ENCODE measurements at regions not wholly inside any gene's neighbourhood (a gene's known extent, or its start where the extent isn't known, plus 50 kb on each side); places are given as distances from the start of the nearest gene placed in this dataset.
"Not testable (repeated sequence)": the region's sequence is repeated elsewhere in the genome, so short reads cannot be mapped to it uniquely, and the experiment has no call there.

DNA sequence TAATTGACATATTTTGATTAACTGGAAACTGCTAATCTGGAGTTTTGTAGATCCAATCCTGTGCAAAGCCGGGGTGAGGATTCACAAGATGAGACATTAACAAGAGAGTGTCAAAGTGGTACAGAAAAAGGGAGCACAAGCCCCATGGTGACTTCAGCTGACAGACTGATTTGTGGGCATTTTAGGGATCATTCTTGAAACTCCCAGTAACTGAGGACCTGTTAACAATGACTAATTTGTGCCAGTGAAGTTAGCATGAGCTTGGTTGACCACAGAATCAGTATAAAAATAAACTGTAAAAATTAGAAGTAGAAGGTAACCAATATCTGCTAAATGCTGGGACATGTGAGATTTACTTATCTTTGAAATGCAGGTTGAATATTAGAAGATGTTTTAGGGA lies 1578.3 kb downstream of the EFNA5 start:
- Histone ChIP-seq H3K4me2 (no peak overlapping the region), H3K27me3 (no peaks in the 10 kb centered on the region), H4K20me1 (no peaks in the 10 kb centered on the region), H3K27ac (no peak overlapping the region), H3K4me3 (no peak overlapping the region), H3K36me3 (no peaks in the 10 kb centered on the region), H3K9me3 (replicated peaks in 1 of 11) (no peaks in the 10 kb centered on the region), H3K4me1 (no peaks in the 10 kb centered on the region), H3K9ac (no peak overlapping the region)
- TF ChIP-seq Cebpa-rat (IDR thresholded peaks at IDR 0.05), result no peak

GRCh38 chr5:106089073-106089472 lies 1581.7 kb downstream of the EFNA5 start:
- Histone ChIP-seq H3K9me3 (replicated peaks in 1 of 11) (no peaks in the 10 kb centered on the region), H3K4me1 (no peaks in the 10 kb centered on the region), H3K4me3 (no peak overlapping the region), H3K36me3 (no peaks in the 10 kb centered on the region), H3K27ac (no peak overlapping the region), H3K27me3 (no peaks in the 10 kb centered on the region), H3K4me2 (no peak overlapping the region), H4K20me1 (no peaks in the 10 kb centered on the region), H3K9ac (no peak overlapping the region)
- TF ChIP-seq Cebpa-rat (IDR thresholded peaks at IDR 0.05), result no peak

DNA sequence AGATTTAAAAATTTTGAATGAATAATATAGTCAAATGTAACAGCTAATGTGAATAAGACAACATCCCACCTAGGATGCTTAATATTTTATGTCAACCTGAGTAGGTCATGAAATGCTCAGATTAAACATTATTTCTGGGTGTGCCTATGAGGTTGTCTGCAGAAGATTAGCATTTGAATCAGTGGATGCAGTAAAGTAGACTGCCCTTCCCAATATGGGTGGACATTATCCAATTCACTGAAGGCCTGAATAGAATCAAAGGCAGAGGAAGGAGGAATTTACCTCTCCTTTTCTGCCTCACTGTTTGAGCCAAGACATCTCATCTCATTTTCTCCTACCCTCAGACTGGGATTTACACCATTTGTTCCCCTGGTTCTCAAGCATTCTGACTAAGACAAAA lies 1582.3 kb downstream of the EFNA5 start:
- TF ChIP-seq Cebpa-rat (IDR thresholded peaks at IDR 0.05), result no peak
- Histone ChIP-seq H3K4me1 (no peaks in the 10 kb centered on the region), H3K4me2 (no peak overlapping the region), H4K20me1 (no peaks in the 10 kb centered on the region), H3K36me3 (no peaks in the 10 kb centered on the region), H3K9me3 (replicated peaks in 1 of 11) (no peaks in the 10 kb centered on the region), H3K4me3 (no peak overlapping the region), H3K9ac (no peak overlapping the region), H3K27me3 (no peaks in the 10 kb centered on the region), H3K27ac (no peak overlapping the region)

DNA sequence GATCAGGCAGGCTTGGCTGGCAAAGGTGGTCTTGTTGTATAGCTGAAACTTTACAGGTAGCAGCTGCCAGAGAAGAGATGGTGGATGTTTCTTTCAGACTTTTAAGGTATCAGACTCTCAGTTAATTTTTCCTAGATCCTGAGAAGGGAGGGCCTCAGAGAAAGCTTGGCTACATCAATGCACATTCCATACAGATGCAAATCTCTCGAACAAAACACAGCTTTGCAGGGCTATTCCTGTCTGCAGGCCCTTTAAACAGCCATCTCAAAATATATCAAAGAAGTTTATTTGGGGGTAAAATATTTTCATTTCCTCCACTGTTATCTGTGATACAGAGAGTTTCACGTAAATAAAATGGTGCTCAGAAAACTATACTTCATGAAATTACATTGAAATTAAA lies 1584.4 kb downstream of the EFNA5 start:
- Histone ChIP-seq H4K20me1 (no peaks in the 10 kb centered on the region), H3K4me2 (no peak overlapping the region), H3K9me3 (replicated peaks in 1 of 11) (no peaks in the 10 kb centered on the region), H3K9ac (no peak overlapping the region), H3K27me3 (no peaks in the 10 kb centered on the region), H3K27ac (no peak overlapping the region), H3K4me1 (no peaks in the 10 kb centered on the region), H3K36me3 (no peaks in the 10 kb centered on the region), H3K4me3 (no peak overlapping the region)
- TF ChIP-seq Cebpa-rat (IDR thresholded peaks at IDR 0.05), result no peak

- Histone ChIP-seq H3K4me2 (no peak overlapping the region), H3K4me1 (no peaks in the 10 kb centered on the region), H3K36me3 (no peaks in the 10 kb centered on the region), H3K9ac (no peak overlapping the region), H3K9me3 (replicated peaks in 1 of 11) (no peaks in the 10 kb centered on the region), H3K4me3 (no peak overlapping the region), H3K27me3 (no peaks in the 10 kb centered on the region), H4K20me1 (no peaks in the 10 kb centered on the region), H3K27ac (no peak overlapping the region)
- TF ChIP-seq Cebpa-rat (IDR thresholded peaks at IDR 0.05), result no peak
Observed at GRCh38 chr5:106085556-106085955, 1585.2 kb downstream of the EFNA5 start.

GRCh38 chr5:106085136-106085535 lies 1585.6 kb downstream of the EFNA5 start:
- no peaks in the 10 kb centered on the region for H3K9me3 ChIP-seq (replicated peaks in 1 of 11)
- H3K36me3 ChIP-seq, result no peaks in the 10 kb centered on the region
- no peaks in the 10 kb centered on the region for H3K4me1 ChIP-seq
- no peak overlapping the region for H3K9ac ChIP-seq
- TF ChIP-seq Cebpa-rat (IDR thresholded peaks at IDR 0.05), result no peak
- no peaks in the 10 kb centered on the region for H4K20me1 ChIP-seq
- H3K27me3 ChIP-seq, result no peaks in the 10 kb centered on the region
- H3K4me3 ChIP-seq, result no peak overlapping the region
- no peak overlapping the region for H3K27ac ChIP-seq
- no peak overlapping the region for H3K4me2 ChIP-seq

DNA sequence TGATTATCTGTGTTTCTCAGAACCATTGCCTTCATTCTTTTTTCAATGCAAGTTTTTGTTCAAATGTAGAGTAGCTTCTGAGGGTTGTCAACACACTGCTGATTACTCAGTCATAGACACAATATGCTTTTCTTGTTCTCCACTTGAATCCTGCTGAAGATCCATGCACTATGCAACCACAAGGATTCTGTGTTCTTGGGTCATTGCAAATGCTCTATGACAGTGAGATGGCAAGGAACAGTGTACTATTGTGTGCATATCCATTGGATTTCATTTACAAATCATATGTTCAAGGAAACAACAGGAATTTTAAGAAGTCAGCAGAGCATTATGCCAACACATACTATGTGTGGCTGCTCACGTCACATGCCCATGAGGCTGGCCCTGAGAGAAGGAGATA lies 1590.2 kb downstream of the EFNA5 start:
- H3K4me2 ChIP-seq, result no peak overlapping the region
- H3K9me3 ChIP-seq (replicated peaks in 1 of 11), result no peaks in the 10 kb centered on the region
- no peaks in the 10 kb centered on the region for H4K20me1 ChIP-seq
- H3K4me1 ChIP-seq, result no peaks in the 10 kb centered on the region
- H3K9ac ChIP-seq, result no peak overlapping the region
- no peak for TF ChIP-seq Cebpa-rat (IDR thresholded peaks at IDR 0.05)
- no peaks in the 10 kb centered on the region for H3K36me3 ChIP-seq
- H3K27me3 ChIP-seq, result no peaks in the 10 kb centered on the region
- no peak overlapping the region for H3K27ac ChIP-seq
- no peak overlapping the region for H3K4me3 ChIP-seq

- H3K9ac ChIP-seq, result no peak overlapping the region
- no peak overlapping the region for H3K4me2 ChIP-seq
- no peak overlapping the region for H3K4me3 ChIP-seq
- no peaks in the 10 kb centered on the region for H3K4me1 ChIP-seq
- no peaks in the 10 kb centered on the region for H4K20me1 ChIP-seq
- no peaks in the 10 kb centered on the region for H3K36me3 ChIP-seq
- H3K27ac ChIP-seq, result no peak overlapping the region
- no peaks in the 10 kb centered on the region for H3K27me3 ChIP-seq
- no peaks in the 10 kb centered on the region for H3K9me3 ChIP-seq (replicated peaks in 1 of 11)
- TF ChIP-seq Cebpa-rat (IDR thresholded peaks at IDR 0.05), result no peak
Observed at GRCh38 chr5:106076655-106077054, 1594.1 kb downstream of the EFNA5 start.

GRCh38 chr5:106072208-106072607 lies 1598.5 kb downstream of the EFNA5 start:
- Histone ChIP-seq H3K4me1 (no peaks in the 10 kb centered on the region), H3K27me3 (no peaks in the 10 kb centered on the region), H3K9me3 (replicated peaks in 1 of 11) (0 out of 22 replicates have a peak, but pooled peaks cover 0 to 7% (median 0%) of the 10 kb centered on the region in 11 experiments), H3K27ac (no peak overlapping the region), H3K4me2 (no peak overlapping the region), H3K4me3 (no peak overlapping the region), H4K20me1 (no peaks in the 10 kb centered on the region), H3K36me3 (no peaks in the 10 kb centered on the region), H3K9ac (no peak overlapping the region)
- no peak for TF ChIP-seq Cebpa-rat (IDR thresholded peaks at IDR 0.05)

GRCh38 chr5:106047341-106047740 lies 1623.4 kb downstream of the EFNA5 start:
- no peaks in the 10 kb centered on the region for H3K4me1 ChIP-seq
- no peaks in the 10 kb centered on the region for H3K27me3 ChIP-seq
- H3K9me3 ChIP-seq (replicated peaks in 1 of 11), result no peaks in the 10 kb centered on the region
- H3K4me2 ChIP-seq, result no peak overlapping the region
- H3K36me3 ChIP-seq, result no peaks in the 10 kb centered on the region
- TF ChIP-seq Cebpa-rat (IDR thresholded peaks at IDR 0.05), result no peak
- H4K20me1 ChIP-seq, result no peaks in the 10 kb centered on the region; a peak in 1 of 22 replicates
- no peak overlapping the region for H3K4me3 ChIP-seq
- H3K27ac ChIP-seq, result no peak overlapping the region
- H3K9ac ChIP-seq, result no peak overlapping the region

DNA sequence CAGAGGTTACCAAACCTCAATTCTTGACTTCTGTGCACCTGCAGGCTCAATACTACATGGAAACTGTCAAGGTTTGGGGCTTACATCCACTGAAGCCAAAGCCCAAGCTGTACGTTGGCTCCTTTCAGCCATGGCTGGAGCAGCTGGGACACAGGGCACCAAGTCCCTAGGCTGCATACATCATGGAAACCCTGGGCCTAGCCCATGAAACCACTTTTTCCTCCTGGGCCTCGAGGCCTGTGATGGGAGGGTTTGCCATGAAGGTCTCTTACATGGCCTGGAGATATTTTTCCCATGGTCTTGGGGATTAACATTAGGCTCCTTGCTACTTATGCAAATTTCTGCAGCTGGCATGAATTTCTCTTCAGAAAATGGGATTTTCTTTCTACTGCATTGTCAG lies 1638.7 kb downstream of the EFNA5 start:
- H3K9ac ChIP-seq, H3K36me3 ChIP-seq, H3K27me3 ChIP-seq, H3K4me1 ChIP-seq, H3K27ac ChIP-seq, H3K4me2 ChIP-seq, H3K4me3 ChIP-seq, H4K20me1 ChIP-seq: not testable (repeated sequence)
- peaks cover 0 to 22% (median 11%) of the 10 kb centered on the region in 11 experiments; a peak in 13 of 22 replicates for H3K9me3 ChIP-seq (replicated peaks in 1 of 11)
